Esophagus muscularis mucosa (tissue), 4 donors: ENCODE measurements at regions not wholly inside any gene's neighbourhood (a gene's known extent, or its start where the extent isn't known, plus 50 kb on each side); places are given as distances from the start of the nearest gene placed in this dataset.
"Not testable (repeated sequence)": the region's sequence is repeated elsewhere in the genome, so short reads cannot be mapped to it uniquely, and the experiment has no call there.

Experiments used
- DNase-seq: peaks from one replicate; pipeline ENCODE4 v3.0.0-alpha.2; 2017; ENCODE audit errors: extremely low spot score
- H3K27ac ChIP-seq, 4 donors: fragments of 200-600 bp; sonication (generic); replicated peaks in 1 of 4; 1 replicate in 3 of 4; 2 replicates in 1 of 4; pipeline ENCODE4 v1.5.1; 2016 to 2019; ENCODE audit warnings: mild to moderate bottlenecking in 1 of 4
- H3K27me3 ChIP-seq, 4 donors: fragments of 200-600 bp; sonication (generic); one replicate each; pipeline versions ENCODE4 v1.5.1 to v1.6.0; 2016 to 2019
- H3K36me3 ChIP-seq, 4 donors: fragments of 200-600 bp; sonication (generic); one replicate each; pipeline ENCODE4 v1.5.1; 2016 to 2019
- H3K4me1 ChIP-seq, 4 donors: fragments of 200-600 bp; sonication (generic); one replicate each; pipeline ENCODE4 v1.5.1; 2016 to 2019
- H3K4me3 ChIP-seq, 4 donors: fragments of 200-600 bp; sonication (generic); 1 replicate in 2 of 4; 2 replicates in 2 of 4; pipeline ENCODE4 v1.5.1; 2016 to 2019; ENCODE audit warnings: mild to moderate bottlenecking in 4 of 4, moderate library complexity in 1 of 4
- H3K9me3 ChIP-seq, 4 donors: fragments of 200-600 bp; sonication (generic); 1 replicate in 3 of 4; 2 replicates in 1 of 4; pipeline ENCODE4 v1.5.1; 2016 to 2019
- CTCF ChIP-seq, 3 experiments: fragments of 200-600 bp in 2 of 3; fragments of 450-650 bp in 1 of 3; sonication (generic) in 2 of 3; IDR thresholded peaks; one replicate each; pipeline ENCODE4 v1.5.1; 2017 to 2019; ENCODE audit warnings: antibody characterized with exemption in 3 of 3, mild to moderate bottlenecking in 2 of 3, moderate library complexity in 1 of 3
- EP300 ChIP-seq: sonication (generic); formaldehyde crosslinking; IDR thresholded peaks from one replicate; pipeline ENCODE4 v1.6.1; 2017; ENCODE audit warnings: antibody characterized with exemption
- POLR2A ChIP-seq: fragments of 450-650 bp; IDR thresholded peaks from one replicate; pipeline ENCODE4 v1.6.1; 2017; ENCODE audit warnings: antibody characterized with exemption, moderate library complexity, mild to moderate bottlenecking, low read depth
- POLR2AphosphoS5 ChIP-seq, 2 donors: sonication (generic); formaldehyde crosslinking; IDR thresholded peaks; one replicate each; pipeline ENCODE4 v1.6.1; 2017; ENCODE audit warnings: antibody characterized with exemption in 2 of 2
- WGBS: methylation state at CpG from one replicate; pipeline ENCODE4 v1.1.5; 2018; 5-methylcytosine and 5-hydroxymethylcytosine counted together
- intact Hi-C: fragments of 100-400 bp; cut with DNase I; formaldehyde crosslinking; loops from one replicate; pipeline ENCODE4 v1.15.1; 2023

- TF ChIP-seq POLR2A = no peak
- no peak for TF ChIP-seq CTCF (IDR thresholded peaks at IDR 0.05)
- TF ChIP-seq POLR2AphosphoS5 (IDR thresholded peaks at IDR 0.05) = no peak
- TF ChIP-seq EP300 = no peak
- intact Hi-C loops = no loop called here
These were observed 1220.5 kb downstream of the ROBO2 start for GRCh38 chr3:78260388-78260787.

DNA sequence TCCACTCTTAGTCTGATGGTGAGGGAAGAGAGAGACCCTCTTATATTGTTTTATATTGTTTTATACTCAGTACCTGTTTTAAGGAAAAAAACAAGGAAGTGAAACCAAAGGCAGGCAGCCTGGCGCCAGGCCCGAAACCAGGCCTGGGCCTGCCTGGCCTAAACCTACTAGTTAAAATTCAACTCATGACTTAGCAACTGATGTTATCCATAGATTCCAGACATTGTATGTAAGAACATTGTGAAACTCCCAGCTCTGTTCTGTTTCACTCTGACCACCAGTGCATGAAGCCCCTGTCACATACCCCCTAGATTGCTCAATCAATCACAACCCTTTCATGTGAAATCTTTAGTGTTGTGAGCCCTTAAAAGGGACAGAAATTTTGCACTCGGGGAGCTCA is 1226.7 kb downstream of the ROBO2 start:
- H3K4me1 ChIP-seq, H3K27me3 ChIP-seq, H3K36me3 ChIP-seq, H3K9me3 ChIP-seq, H3K27ac ChIP-seq, intact Hi-C loops, H3K4me3 ChIP-seq, DNase-seq: not testable (repeated sequence)
- WGBS = 93% methylated on average over 3 of the region's 3 CpGs

More at GRCh38 chr3:78260388-78260787, 1220.5 kb downstream of the ROBO2 start:
- DNase-seq = no peak
- Histone ChIP-seq H3K27me3 (no peaks in the 10 kb centered on the region), H3K4me1 (no peaks in the 10 kb centered on the region), H3K4me3 (no peak overlapping the region), H3K9me3 (no peaks in the 10 kb centered on the region), H3K27ac (no peak overlapping the region), H3K36me3 (no peaks in the 10 kb centered on the region)
- 77% methylated on average over 1 of the region's 1 CpG for WGBS

DNA sequence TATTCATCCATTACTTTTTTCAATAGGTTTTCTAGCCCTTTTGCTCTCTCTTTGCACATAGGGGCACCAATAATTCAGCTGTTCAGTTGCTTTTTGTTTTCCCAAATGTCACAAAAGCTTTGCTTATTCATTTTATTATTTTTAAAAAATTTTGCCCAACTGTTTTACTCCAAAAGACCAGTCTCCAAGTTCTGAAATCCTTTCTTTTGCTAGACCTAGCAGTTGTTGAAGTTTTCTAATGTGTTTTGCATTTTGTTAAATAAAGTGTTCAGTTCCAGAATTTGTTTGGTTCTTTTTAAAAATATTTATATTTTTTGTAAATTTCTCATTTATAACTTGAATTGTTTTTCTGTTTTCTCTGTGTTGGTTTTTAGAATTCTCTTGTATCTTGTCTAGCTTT is 1227.3 kb downstream of the ROBO2 start:
- Histone ChIP-seq H3K9me3 (peaks cover 0 to 8% (median 7%) of the 10 kb centered on the region in 4 donors), H3K27ac (no peak overlapping the region), H3K4me3 (no peak overlapping the region), H3K4me1 (no peaks in the 10 kb centered on the region), H3K36me3 (no peaks in the 10 kb centered on the region), H3K27me3 (no peaks in the 10 kb centered on the region)
- no peak for DNase-seq
- TF ChIP-seq CTCF (IDR thresholded peaks at IDR 0.05) (no peak), POLR2AphosphoS5 (IDR thresholded peaks at IDR 0.05) (no peak), EP300 (no peak), POLR2A (no peak)
- intact Hi-C loops = no loop called here

- TF ChIP-seq CTCF (IDR thresholded peaks at IDR 0.05) = no peak
- TF ChIP-seq POLR2A = no peak
- intact Hi-C loops = no loop called here
- Histone ChIP-seq H3K9me3 (peaks cover 0 to 8% (median 7%) of the 10 kb centered on the region in 4 donors), H3K4me3 (no peak overlapping the region), H3K27me3 (no peaks in the 10 kb centered on the region), H3K4me1 (no peaks in the 10 kb centered on the region), H3K36me3 (no peaks in the 10 kb centered on the region), H3K27ac (no peak overlapping the region)
- no peak for DNase-seq
- WGBS = 92% methylated on average over 2 of the region's 2 CpGs
These were observed 1228.2 kb downstream of the ROBO2 start for GRCh38 chr3:78268087-78268486.

GRCh38 chr3:78268716-78269668 is 1229.1 kb downstream of the ROBO2 start:
- TF ChIP-seq POLR2AphosphoS5 (IDR thresholded peaks at IDR 0.05) (no peak), EP300 (no peak), POLR2A (no peak), CTCF (IDR thresholded peaks at IDR 0.05) (no peak)
- WGBS = 80% methylated on average over 1 of the region's 5 CpGs
- Histone ChIP-seq H3K4me3 (no peak overlapping the region), H3K4me1 (no peaks in the 10 kb centered on the region), H3K27me3 (no peaks in the 10 kb centered on the region), H3K9me3 (peaks cover 0 to 8% (median 7%) of the 10 kb centered on the region in 4 donors), H3K36me3 (no peaks in the 10 kb centered on the region), H3K27ac (no peak overlapping the region)
- intact Hi-C loops = no loop called here
- DNase-seq = no peak
